GM23248 (cell line): ENCODE measurements at regions not wholly inside any gene's neighbourhood (a gene's known extent, or its start where the extent isn't known, plus 50 kb on each side); places are given as distances from the start of the nearest gene placed in this dataset.

ENCODE experiments used
- EZH2 ChIP-seq: fragments of 200-600 bp; sonication (generic); IDR thresholded peaks from 2 replicates; pipeline ENCODE4 v1.6.1; 2018; ENCODE audit warnings: antibody characterized with exemption, mild to moderate bottlenecking; ENCODE audit not compliant: insufficient read depth, poor library complexity, severe bottlenecking
- EZH2phosphoT487 ChIP-seq: fragments of 200-600 bp; sonication (generic); IDR thresholded peaks from 2 replicates; pipeline ENCODE4 v1.6.1; 2018; ENCODE audit warnings: antibody characterized with exemption, moderate library complexity, mild to moderate bottlenecking, low read depth; ENCODE audit not compliant: insufficient read depth

DNA sequence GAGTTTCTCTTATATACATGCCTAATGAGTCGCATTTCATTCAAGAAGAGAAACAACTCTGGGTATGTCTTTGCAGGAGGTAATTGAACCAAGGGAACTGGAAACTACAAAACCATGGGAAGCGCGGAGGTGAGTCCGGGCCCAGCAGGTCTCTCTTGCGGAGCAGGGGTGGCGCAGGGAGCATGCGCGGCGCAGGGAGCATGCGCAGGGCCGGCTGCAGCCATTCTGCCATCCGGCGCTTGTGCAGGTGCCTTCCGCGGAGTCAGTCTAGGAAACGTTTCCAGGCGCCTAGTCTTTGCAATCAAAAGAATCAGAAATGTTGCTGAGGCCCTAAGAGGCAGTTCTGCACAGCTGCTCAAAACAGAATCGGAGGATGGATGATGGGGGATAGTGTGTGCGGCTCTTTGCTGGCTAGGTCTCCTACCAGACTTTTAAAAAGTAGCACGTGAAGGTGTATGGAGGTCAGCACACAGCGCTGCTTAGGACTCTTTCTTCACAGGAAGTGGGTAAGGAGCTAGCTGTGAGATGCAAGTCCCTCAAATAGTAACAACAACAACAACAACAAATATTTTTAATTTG, 433.8 kb upstream of the FAT1 start:
- TF ChIP-seq EZH2phosphoT487: no peak
- TF ChIP-seq EZH2: no peak
